K562 (cell line): ENCODE measurements at regions not wholly inside any gene's neighbourhood (a gene's known extent, or its start where the extent isn't known, plus 50 kb on each side); places are given as distances from the start of the nearest gene placed in this dataset.

Source experiments
- RBBP5 ChIP-seq: fragments of 200-600 bp; sonication (generic); IDR thresholded peaks from 2 replicates; pipeline ENCODE4 v1.6.1; 2012; ENCODE audit warnings: borderline replicate concordance, mild to moderate bottlenecking, low read length, control low read depth, inconsistent platforms; ENCODE audit not compliant: insufficient read depth, poor library complexity, severe bottlenecking
- TF ChIP-seq, protein P1 (sequence below): sonication (generic); formaldehyde crosslinking; IDR thresholded peaks from 2 replicates; pipeline ENCODE4 v1.5.0; 2020; ENCODE audit warnings: missing genetic modification reagents
- TF ChIP-seq, protein P2 (sequence below), 3 experiments: IDR thresholded peaks in 2 of 3; conservative IDR thresholded peaks in 1 of 3; 2 replicates each; pipeline ENCODE4 v1.5.1; 2011 to 2012; ENCODE audit warnings: low read length in 3 of 3, mild to moderate bottlenecking in 3 of 3, control low read depth in 2 of 3, improper control_type of control experiment in 1 of 3, inconsistent platforms in 1 of 3, low read depth in 1 of 3, mixed read lengths in 1 of 3, moderate library complexity in 1 of 3; ENCODE audit not compliant: insufficient read depth in 2 of 3
- TF ChIP-seq, protein P3 (sequence below): sonication (generic); formaldehyde crosslinking; IDR thresholded peaks from 2 replicates; pipeline ENCODE4 v1.8.0; 2023; ENCODE audit warnings: mild to moderate bottlenecking, missing genetic modification reagents

DNA sequence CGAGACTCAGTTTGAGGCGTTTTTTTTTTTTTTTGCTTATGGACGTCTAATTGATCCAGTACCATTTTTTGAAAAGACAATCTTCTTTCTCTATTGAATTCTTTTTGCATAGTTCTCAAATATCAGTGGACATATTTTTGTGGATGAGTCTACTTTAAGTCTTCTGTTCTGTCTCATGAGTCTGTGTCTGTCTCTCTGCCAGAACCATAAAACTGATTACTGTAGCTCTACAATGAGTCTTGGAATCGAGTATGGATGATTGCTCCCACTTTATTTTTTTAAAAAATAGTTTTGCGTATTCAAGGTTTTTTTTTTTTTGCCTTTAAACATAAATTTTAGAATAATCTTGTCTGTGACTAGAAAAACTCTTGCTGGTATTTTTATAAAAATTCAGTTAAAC lies 323.5 kb downstream of the ZNF326 start:
- TF ChIP-seq, protein P1, sequence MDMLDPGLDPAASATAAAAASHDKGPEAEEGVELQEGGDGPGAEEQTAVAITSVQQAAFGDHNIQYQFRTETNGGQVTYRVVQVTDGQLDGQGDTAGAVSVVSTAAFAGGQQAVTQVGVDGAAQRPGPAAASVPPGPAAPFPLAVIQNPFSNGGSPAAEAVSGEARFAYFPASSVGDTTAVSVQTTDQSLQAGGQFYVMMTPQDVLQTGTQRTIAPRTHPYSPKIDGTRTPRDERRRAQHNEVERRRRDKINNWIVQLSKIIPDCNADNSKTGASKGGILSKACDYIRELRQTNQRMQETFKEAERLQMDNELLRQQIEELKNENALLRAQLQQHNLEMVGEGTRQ (CRISPR knock-in tag): no peak
- TF ChIP-seq, protein P2, sequence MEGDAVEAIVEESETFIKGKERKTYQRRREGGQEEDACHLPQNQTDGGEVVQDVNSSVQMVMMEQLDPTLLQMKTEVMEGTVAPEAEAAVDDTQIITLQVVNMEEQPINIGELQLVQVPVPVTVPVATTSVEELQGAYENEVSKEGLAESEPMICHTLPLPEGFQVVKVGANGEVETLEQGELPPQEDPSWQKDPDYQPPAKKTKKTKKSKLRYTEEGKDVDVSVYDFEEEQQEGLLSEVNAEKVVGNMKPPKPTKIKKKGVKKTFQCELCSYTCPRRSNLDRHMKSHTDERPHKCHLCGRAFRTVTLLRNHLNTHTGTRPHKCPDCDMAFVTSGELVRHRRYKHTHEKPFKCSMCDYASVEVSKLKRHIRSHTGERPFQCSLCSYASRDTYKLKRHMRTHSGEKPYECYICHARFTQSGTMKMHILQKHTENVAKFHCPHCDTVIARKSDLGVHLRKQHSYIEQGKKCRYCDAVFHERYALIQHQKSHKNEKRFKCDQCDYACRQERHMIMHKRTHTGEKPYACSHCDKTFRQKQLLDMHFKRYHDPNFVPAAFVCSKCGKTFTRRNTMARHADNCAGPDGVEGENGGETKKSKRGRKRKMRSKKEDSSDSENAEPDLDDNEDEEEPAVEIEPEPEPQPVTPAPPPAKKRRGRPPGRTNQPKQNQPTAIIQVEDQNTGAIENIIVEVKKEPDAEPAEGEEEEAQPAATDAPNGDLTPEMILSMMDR (IDR thresholded peaks at IDR 0.05 in 2 of 3, conservative IDR thresholded peaks at IDR 0.05 in 1 of 3; ENCODE audit: insufficient read depth in 2 of 3, low read depth in 1 of 3, low read length in 3 of 3): no peak
- TF ChIP-seq, protein P3, sequence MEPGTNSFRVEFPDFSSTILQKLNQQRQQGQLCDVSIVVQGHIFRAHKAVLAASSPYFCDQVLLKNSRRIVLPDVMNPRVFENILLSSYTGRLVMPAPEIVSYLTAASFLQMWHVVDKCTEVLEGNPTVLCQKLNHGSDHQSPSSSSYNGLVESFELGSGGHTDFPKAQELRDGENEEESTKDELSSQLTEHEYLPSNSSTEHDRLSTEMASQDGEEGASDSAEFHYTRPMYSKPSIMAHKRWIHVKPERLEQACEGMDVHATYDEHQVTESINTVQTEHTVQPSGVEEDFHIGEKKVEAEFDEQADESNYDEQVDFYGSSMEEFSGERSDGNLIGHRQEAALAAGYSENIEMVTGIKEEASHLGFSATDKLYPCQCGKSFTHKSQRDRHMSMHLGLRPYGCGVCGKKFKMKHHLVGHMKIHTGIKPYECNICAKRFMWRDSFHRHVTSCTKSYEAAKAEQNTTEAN (CRISPR knock-in tag): no peak
- TF ChIP-seq RBBP5: no peak
